OCI-LY3 (cell line): ENCODE measurements at regions not wholly inside any gene's neighbourhood (a gene's known extent, or its start where the extent isn't known, plus 50 kb on each side); places are given as distances from the start of the nearest gene placed in this dataset.

ENCODE experiments used
- EZH2phosphoT487 ChIP-seq: fragments of 200-600 bp; shearing (Covaris generic); IDR thresholded peaks from 2 replicates; pipeline ENCODE4 v1.6.1; 2018; ENCODE audit warnings: antibody characterized with exemption, mixed run types, low read depth
- TF ChIP-seq, protein P1 (sequence below): fragments of 200-600, 300-600 bp; sonication (generic); IDR thresholded peaks from 2 replicates; pipeline ENCODE4 v1.5.1; 2014; ENCODE audit warnings: antibody characterized with exemption, low read length, low read depth

DNA sequence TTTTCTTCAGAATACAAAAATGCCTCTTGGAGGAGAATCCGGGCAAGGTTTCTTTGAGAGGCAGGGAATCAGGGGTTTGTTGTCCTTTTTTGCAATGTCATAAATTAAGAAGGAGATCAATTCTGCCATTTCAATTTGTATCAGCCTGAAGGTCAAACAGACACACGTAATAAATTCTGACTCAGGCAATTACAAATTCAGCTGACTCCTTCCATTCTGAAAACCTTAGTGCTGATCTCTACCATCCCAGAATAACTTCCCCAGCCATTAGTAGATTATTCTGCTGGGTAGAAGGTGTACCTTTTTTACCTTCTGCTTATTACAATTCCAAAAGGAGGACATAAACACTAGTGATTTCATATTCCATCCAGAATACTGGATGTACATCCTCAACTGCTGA lies 516.6 kb downstream of the AGTPBP1 start:
- TF ChIP-seq, protein P1, sequence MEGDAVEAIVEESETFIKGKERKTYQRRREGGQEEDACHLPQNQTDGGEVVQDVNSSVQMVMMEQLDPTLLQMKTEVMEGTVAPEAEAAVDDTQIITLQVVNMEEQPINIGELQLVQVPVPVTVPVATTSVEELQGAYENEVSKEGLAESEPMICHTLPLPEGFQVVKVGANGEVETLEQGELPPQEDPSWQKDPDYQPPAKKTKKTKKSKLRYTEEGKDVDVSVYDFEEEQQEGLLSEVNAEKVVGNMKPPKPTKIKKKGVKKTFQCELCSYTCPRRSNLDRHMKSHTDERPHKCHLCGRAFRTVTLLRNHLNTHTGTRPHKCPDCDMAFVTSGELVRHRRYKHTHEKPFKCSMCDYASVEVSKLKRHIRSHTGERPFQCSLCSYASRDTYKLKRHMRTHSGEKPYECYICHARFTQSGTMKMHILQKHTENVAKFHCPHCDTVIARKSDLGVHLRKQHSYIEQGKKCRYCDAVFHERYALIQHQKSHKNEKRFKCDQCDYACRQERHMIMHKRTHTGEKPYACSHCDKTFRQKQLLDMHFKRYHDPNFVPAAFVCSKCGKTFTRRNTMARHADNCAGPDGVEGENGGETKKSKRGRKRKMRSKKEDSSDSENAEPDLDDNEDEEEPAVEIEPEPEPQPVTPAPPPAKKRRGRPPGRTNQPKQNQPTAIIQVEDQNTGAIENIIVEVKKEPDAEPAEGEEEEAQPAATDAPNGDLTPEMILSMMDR: no peak
- TF ChIP-seq EZH2phosphoT487: no peak
